Kidney (tissue), 13 donors: ENCODE measurements at regions not wholly inside any gene's neighbourhood (a gene's known extent, or its start where the extent isn't known, plus 50 kb on each side); places are given as distances from the start of the nearest gene placed in this dataset.

Experiments
- DNase-seq, 5 donors: peaks; one replicate each; pipeline ENCODE4 v3.0.0-alpha.2; 2013 to 2020
- FAIRE-seq: peaks from 2 replicates; lab custom pipeline; 2012; peaks lifted over from hg19 to GRCh38; lab: Jason Lieb, UNC
- H3K27ac ChIP-seq, 2 donors: one replicate each; pipeline ENCODE4 v1.7.0; 2013; ENCODE audit warnings: low read depth in 2 of 2, low read length in 2 of 2, inconsistent platforms in 1 of 2
- H3K27me3 ChIP-seq: one replicate; pipeline ENCODE4 v1.7.1; 2013; ENCODE audit warnings: low read length, inconsistent platforms; ENCODE audit not compliant: control insufficient read depth, insufficient read depth
- H3K36me3 ChIP-seq, 3 donors: one replicate each; pipeline versions ENCODE4 v1.7.0 to v1.7.1; 2013; ENCODE audit warnings: low read length in 3 of 3, control low read depth in 1 of 3, inconsistent platforms in 1 of 3; ENCODE audit not compliant: insufficient read depth in 3 of 3, control insufficient read depth in 2 of 3
- H3K4me1 ChIP-seq, 3 donors: one replicate each; pipeline versions ENCODE4 v1.7.0 to v1.7.1; 2013; ENCODE audit warnings: low read length in 3 of 3, inconsistent platforms in 1 of 3, low read depth in 1 of 3; ENCODE audit not compliant: control insufficient read depth in 2 of 3, insufficient read depth in 2 of 3
- H3K4me3 ChIP-seq, 3 donors: one replicate each; pipeline versions ENCODE4 v1.7.0 to v1.8.1; 2013; ENCODE audit warnings: low read length in 3 of 3, control low read depth in 1 of 3, inconsistent platforms in 1 of 3
- H3K9ac ChIP-seq, 3 donors: one replicate each; pipeline versions ENCODE4 v1.7.0 to v1.7.1; 2013; ENCODE audit warnings: low read length in 3 of 3, control low read depth in 1 of 3, inconsistent platforms in 1 of 3
- H3K9me3 ChIP-seq, 3 donors: one replicate each; pipeline versions ENCODE4 v1.7.0 to v1.7.1; 2013; ENCODE audit warnings: low read length in 3 of 3, control low read depth in 1 of 3, inconsistent platforms in 1 of 3; ENCODE audit not compliant: control insufficient read depth in 2 of 3, insufficient read depth in 1 of 3
- intact Hi-C: fragments of 100-400 bp; cut with DNase I; formaldehyde crosslinking; loops from one replicate; pipeline ENCODE4 v1.11.1; 2022
- TF ChIP-seq, protein P1 (sequence below): IDR thresholded peaks from 3 replicates; pipeline ENCODE4 v1.5.1; 2012; ENCODE audit warnings: mild to moderate bottlenecking, moderate library complexity, borderline replicate concordance; ENCODE audit not compliant: insufficient read depth; ENCODE audit errors: extremely low read depth
- donor health status: control.
- donor health status: control.
- donor health status: control.
- donor health status: control.
- donor health status: control.
- donor health status: DM: yes; HTN: yes; CAD: no.
- donor health status: Normal renal cell carcinoma (clear cell type).

- Histone ChIP-seq H3K4me3 (no peak overlapping the region), H3K27me3 (no peaks in the 10 kb centered on the region), H3K9me3 (no peaks in the 10 kb centered on the region), H3K36me3 (no peaks in the 10 kb centered on the region), H3K9ac (no peak overlapping the region), H3K27ac (no peak overlapping the region), H3K4me1 (no peaks in the 10 kb centered on the region)
- intact Hi-C loops: no loop called here
- TF ChIP-seq, protein P1, sequence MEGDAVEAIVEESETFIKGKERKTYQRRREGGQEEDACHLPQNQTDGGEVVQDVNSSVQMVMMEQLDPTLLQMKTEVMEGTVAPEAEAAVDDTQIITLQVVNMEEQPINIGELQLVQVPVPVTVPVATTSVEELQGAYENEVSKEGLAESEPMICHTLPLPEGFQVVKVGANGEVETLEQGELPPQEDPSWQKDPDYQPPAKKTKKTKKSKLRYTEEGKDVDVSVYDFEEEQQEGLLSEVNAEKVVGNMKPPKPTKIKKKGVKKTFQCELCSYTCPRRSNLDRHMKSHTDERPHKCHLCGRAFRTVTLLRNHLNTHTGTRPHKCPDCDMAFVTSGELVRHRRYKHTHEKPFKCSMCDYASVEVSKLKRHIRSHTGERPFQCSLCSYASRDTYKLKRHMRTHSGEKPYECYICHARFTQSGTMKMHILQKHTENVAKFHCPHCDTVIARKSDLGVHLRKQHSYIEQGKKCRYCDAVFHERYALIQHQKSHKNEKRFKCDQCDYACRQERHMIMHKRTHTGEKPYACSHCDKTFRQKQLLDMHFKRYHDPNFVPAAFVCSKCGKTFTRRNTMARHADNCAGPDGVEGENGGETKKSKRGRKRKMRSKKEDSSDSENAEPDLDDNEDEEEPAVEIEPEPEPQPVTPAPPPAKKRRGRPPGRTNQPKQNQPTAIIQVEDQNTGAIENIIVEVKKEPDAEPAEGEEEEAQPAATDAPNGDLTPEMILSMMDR: no peak
- FAIRE-seq (no peak), DNase-seq (no peak)
Measured at GRCh38 chr1:215031392-215031791, 51.1 kb upstream of the KCNK2 start.
